ENCODE measurements at regions not wholly inside any gene's neighbourhood (a gene's known extent, or its start where the extent isn't known, plus 50 kb on each side); places are given as distances from the start of the nearest gene placed in this dataset.

GRCh38 chr12:25004447-25004846 is 55.5 kb upstream of the BCAT1 start:
- DNase-seq: no peak

- no peak for DNase-seq
Measured at GRCh38 chr12:25001311-25001710, 52.4 kb upstream of the BCAT1 start.
